Ishikawa (cell line): ENCODE measurements at regions not wholly inside any gene's neighbourhood (a gene's known extent, or its start where the extent isn't known, plus 50 kb on each side); places are given as distances from the start of the nearest gene placed in this dataset.

Source experiments
- CEBPB ChIP-seq: IDR thresholded peaks from 2 replicates; pipeline ENCODE4 v1.6.1; 2012
- FOXM1 ChIP-seq: IDR thresholded peaks from 2 replicates; pipeline ENCODE4 v1.6.1; 2012; ENCODE audit warnings: low read depth, borderline replicate concordance
- NFIC ChIP-seq: IDR thresholded peaks from 2 replicates; pipeline ENCODE4 v1.6.1; 2012
- RAD21 ChIP-seq: IDR thresholded peaks from 2 replicates; pipeline ENCODE4 v1.6.1; 2012; ENCODE audit warnings: low read depth
- TAF1 ChIP-seq: IDR thresholded peaks from 2 replicates; pipeline ENCODE4 v1.6.1; 2012; ENCODE audit warnings: low read depth, mild to moderate bottlenecking
- YY1 ChIP-seq: IDR thresholded peaks from 2 replicates; pipeline ENCODE4 v1.6.1; 2012; ENCODE audit warnings: low read depth
- TF ChIP-seq, protein P1 (sequence below): IDR thresholded peaks from 2 replicates; pipeline ENCODE4 v1.6.1; 2012; ENCODE audit warnings: low read depth, mild to moderate bottlenecking
- TF ChIP-seq, protein P2 (sequence below): IDR thresholded peaks from 2 replicates; pipeline ENCODE4 v1.6.1; 2012
- TF ChIP-seq, protein P3 (sequence below): IDR thresholded peaks from 2 replicates; pipeline ENCODE4 v1.6.1; 2012

DNA sequence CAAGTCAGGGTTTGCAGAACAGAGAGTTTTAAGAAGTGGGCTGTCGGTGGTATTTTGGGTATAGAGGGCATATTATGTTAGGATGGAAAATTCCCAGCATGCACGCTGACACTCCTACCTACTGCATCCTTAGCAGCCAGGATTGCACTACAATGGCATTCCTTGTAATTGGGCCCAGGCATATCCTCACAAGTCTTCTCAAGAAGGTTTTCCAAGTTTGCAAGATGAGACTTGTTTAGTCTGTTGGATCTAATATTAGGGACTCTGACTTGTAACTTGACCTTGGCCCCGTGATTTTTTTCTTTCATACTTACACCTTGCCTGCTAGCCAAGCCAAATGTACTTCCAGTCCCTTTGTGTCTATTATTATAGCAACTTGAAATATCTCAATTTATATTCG lies 335.7 kb upstream of the HTR2A start:
- TF ChIP-seq, protein P1, sequence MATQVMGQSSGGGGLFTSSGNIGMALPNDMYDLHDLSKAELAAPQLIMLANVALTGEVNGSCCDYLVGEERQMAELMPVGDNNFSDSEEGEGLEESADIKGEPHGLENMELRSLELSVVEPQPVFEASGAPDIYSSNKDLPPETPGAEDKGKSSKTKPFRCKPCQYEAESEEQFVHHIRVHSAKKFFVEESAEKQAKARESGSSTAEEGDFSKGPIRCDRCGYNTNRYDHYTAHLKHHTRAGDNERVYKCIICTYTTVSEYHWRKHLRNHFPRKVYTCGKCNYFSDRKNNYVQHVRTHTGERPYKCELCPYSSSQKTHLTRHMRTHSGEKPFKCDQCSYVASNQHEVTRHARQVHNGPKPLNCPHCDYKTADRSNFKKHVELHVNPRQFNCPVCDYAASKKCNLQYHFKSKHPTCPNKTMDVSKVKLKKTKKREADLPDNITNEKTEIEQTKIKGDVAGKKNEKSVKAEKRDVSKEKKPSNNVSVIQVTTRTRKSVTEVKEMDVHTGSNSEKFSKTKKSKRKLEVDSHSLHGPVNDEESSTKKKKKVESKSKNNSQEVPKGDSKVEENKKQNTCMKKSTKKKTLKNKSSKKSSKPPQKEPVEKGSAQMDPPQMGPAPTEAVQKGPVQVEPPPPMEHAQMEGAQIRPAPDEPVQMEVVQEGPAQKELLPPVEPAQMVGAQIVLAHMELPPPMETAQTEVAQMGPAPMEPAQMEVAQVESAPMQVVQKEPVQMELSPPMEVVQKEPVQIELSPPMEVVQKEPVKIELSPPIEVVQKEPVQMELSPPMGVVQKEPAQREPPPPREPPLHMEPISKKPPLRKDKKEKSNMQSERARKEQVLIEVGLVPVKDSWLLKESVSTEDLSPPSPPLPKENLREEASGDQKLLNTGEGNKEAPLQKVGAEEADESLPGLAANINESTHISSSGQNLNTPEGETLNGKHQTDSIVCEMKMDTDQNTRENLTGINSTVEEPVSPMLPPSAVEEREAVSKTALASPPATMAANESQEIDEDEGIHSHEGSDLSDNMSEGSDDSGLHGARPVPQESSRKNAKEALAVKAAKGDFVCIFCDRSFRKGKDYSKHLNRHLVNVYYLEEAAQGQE, result no peak
- TF ChIP-seq CEBPB (no peak), YY1 (no peak), RAD21 (no peak), TAF1 (no peak), NFIC (no peak), FOXM1 (no peak)
- TF ChIP-seq, protein P2, sequence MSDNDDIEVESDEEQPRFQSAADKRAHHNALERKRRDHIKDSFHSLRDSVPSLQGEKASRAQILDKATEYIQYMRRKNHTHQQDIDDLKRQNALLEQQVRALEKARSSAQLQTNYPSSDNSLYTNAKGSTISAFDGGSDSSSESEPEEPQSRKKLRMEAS, result no peak
- TF ChIP-seq, protein P3, sequence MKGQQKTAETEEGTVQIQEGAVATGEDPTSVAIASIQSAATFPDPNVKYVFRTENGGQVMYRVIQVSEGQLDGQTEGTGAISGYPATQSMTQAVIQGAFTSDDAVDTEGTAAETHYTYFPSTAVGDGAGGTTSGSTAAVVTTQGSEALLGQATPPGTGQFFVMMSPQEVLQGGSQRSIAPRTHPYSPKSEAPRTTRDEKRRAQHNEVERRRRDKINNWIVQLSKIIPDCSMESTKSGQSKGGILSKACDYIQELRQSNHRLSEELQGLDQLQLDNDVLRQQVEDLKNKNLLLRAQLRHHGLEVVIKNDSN, result no peak
